ENCODE measurements at regions not wholly inside any gene's neighbourhood (a gene's known extent, or its start where the extent isn't known, plus 50 kb on each side); places are given as distances from the start of the nearest gene placed in this dataset.
"Not testable (repeated sequence)": the region's sequence is repeated elsewhere in the genome, so short reads cannot be mapped to it uniquely, and the experiment has no call there.

DNA sequence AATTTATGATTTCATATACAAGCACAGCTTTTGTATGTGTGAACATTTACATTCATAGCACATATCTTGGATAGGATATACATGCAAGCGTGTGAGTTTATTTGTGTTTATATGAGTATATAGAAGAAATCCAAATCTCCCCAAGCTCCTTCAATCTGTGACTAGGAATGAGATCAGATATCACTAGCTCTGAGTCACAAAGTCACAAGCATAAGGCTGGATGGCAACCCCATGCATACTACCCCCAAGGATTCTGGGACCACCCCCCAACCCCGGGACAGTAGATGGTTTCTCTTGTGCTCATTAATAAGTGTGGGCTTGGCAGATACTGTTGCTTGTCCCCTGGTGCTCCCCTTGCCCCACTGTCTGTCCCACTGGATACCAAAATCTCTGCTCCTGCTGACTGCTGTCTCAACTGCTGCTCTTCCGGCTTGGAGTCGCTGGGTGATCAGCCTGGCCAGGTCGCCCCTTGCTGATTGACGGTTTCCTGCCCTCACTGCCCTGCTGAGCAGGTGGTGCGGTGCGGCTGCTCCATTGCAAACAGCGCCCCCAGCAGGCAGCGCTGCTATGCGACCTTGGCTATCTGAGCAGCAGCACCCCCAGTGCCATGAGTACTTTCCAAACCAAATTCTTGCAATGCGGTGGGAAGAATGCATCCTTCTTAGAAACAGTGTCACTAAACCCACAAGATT lies 279.4 kb downstream of the CD83 start:
- no peak for DNase-seq (ENCODE audit: low spot score)

DNA sequence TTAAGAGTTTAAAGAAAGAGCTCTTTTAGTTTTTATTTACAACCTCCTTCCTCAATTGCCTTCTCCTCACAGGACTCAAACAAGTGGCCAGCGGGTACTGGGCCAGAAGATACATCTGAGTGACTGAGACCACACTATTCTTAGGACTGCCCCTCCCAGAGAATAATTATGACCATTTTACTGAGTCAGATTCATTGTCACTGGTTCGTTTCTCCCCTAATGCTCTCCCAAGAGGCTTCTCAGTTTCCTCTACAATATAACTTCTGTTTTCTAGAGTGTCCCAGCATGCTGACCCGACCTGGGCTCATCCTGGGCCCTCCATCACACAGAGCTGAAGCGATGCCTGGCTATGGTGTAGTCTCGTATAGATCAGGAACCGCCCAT lies 279.9 kb downstream of the CD83 start:
- no peak for DNase-seq (ENCODE audit: low spot score)

DNA sequence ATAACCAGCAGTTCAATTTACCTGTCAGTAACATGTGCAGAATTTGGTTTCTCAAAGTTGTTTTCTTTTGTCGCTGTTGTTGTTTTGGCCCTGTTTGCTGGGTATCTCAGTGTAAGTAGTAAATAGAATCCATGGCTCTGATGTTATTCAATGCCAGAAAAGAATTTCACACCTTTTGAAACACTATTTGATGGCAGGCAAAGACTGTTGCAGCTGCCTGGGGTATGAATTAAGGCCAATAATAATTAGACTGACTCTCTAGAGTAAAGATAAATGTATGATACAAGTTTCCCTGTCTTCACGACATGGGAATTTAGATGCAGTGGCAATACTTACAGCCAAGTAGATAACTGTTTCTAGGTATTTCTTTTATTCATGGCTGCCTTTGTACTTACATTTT lies 281.4 kb downstream of the CD83 start:
- no peak for DNase-seq (ENCODE audit: low spot score)

DNA sequence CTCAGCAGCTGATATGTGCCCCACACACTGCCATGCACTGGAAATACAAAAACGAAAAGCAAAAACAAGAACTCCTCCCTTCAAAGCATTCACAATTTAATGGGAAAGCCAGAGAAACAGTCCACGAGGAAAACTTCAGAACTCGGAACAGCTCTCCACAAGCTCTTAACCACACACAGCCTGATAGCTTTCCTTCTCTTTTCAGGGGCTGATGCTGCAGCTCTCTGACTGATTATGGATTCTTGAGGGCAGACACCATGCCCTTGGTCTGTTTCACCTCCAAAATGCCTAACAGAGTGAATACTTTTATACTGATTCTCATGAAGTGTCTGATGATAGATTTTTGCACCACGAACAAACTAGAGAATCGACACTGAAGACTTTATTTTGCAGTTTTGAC lies 282.1 kb downstream of the CD83 start:
- no peak for DNase-seq (ENCODE audit: low spot score)

DNA sequence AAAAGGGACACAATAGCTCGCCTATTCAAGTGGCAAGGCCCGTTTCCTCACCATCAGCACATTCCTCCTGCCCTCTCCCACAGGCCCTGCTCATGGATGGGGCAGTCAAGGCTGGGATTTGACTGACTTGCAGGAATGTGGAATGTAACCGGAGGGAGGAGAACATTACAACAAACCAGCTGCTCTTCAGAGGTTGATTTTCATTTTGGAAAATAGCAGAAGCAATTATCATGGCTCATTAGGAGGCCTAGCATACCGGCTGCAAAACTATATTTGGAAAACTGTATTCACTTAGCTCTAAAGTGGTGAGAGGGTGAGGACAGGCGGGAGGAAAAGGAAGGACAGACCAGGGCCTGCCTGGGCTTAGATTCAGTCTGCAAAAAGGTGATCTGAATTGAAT lies 283.7 kb downstream of the CD83 start:
- DNase-seq (ENCODE audit: low spot score), result no peak

DNA sequence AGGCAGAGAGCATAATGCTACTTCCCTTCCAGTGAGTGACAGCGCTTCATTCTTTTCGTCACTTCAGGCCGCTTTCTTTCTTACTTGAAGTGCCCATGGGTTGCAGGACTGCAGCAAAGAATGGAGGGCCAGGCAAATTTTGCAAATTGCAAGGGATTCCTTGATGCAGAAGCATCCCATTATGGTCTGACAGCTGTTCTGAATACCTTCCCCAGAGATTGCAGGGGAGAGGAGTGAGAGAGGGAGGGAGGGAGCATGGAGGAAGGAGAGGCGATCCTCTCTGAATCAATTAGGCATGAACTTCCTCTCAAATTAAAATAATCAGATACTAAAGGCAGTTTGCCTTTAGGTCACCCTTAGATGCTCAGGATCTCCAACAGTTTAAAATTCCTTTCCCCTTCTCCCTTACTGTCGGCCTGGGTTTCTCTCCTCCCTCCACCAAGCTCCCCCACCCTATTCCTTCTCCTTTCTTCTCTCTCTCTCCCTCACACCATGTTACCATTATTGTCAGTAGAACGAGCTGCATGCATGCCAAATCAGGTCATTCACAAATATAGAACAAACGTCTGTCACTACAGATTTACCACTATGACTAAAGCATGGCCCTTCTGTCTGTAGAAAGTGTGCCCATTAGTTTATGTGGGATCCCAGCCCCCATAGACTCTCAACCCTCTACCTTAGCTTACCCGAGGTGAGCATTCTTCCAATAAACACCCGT lies 289.2 kb downstream of the CD83 start:
- no peak for DNase-seq (ENCODE audit: low spot score)

DNA sequence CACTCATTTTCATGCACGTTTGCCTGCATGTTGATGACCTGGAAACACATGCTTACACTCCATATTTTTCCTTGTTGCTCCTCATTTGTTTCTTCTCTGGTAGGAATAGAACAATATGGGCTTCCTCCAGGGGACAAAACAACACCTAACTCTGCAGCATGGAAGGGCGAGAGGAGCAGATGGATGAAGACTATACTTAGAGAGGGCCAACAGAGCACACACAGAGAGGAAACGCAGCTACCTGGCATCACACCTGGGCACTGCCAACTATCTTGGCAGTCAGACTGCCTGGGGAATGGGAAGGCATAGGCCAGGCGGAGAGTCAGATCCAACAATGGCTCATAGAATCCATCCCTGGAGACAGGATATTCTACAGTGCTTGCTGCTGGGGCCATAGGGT lies 290.9 kb downstream of the CD83 start:
- DNase-seq (ENCODE audit: low spot score), result no peak

DNA sequence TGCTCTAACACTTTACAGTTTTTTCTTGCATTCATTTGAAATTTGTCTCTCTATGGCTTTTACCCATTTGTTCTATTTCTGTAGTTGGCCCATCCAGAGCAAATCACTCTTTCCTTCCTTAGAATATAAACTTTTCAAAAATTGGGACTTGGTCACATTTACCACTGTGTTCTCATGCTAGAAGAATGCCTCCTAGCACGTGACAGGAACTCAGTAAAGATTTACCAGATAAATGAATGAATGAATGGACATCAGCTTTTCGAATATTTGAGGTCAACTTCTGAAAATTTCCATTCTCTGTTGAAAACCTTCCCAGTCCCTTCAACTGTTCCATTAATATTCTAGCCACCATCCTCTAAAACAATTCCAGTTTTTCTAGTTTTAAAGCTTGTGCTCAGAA lies 294.5 kb downstream of the CD83 start:
- DNase-seq (ENCODE audit: low spot score), result no peak

DNA sequence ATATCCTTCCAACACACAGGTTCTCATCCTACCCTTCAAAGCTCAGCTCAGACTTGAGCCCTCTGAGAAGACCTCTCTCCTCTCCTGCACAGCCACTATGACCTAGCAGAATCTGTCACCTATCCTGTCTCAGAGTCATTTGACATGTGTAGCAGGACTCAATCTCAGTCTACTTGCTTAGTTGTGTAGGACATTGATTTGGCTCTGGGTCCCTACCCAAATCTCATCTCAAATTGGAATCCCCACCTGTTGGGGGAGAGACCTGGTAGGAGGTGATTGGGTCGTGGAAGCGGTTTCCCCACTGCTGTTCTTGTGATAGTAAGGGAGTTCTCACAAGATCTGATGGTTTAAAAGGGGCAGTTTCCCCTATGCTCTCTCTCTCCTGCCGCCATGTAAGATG lies 297.9 kb downstream of the CD83 start:
- no peak for DNase-seq (ENCODE audit: low spot score)

DNA sequence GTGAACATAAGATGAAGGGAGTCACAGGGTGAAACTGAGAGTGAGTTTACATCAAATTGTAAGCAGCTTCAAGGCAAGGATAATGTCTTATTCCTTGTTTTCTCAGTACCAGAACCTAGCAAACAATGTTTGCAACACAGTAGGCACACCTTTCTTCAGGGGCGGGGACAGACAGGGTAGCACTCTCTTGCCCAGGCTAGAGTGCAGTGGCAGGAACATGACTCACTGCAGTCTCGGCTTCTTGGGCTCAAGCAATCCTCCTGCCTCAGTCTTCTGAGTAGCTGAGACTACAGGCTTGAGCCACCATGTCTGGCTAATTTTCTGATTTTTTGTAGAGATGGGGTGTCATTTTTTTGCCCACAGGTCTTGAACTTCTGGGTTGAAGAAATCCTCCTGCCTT lies 299.8 kb downstream of the CD83 start:
- no peak for DNase-seq (ENCODE audit: low spot score)

DNA sequence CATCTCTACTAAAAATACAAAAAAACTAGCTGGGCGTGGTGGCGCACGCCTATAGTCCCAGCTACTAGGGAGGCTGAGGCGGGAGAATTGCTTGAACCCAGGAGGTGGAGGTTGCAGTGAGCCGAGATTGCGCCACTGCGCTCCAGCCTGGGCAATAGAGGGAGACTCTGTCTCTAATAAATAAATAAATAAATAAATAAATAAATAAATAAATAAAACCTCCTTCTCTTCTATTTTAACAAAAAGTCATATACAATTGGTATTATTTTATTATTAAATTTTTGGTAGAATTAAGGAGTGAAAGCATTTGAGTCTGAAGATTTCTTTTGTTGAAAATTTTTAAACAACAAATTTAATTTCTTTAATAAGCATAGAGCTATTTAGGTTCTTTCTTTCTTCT lies 301.7 kb downstream of the CD83 start:
- DNase-seq (ENCODE audit: low spot score), result not testable (repeated sequence)

DNA sequence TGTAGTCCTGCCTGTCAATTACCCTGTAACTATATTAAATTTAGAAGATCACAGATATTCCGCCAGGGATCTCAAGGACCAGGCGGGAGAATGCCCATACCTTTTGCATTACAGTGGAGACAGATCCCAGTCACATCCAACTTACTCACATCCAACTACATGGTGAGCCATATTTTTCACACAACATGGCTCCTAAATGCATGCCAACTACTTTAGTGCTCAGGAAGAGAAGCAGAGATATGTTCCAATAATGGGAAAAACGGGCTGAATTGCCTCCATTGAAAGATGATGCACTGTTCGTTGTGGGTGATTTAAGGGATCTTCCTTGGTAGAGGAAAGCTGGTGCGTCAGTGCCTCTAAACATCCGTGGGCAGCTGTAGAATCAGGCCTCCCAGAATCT lies 304.5 kb downstream of the CD83 start:
- no peak for DNase-seq (ENCODE audit: low spot score)

DNA sequence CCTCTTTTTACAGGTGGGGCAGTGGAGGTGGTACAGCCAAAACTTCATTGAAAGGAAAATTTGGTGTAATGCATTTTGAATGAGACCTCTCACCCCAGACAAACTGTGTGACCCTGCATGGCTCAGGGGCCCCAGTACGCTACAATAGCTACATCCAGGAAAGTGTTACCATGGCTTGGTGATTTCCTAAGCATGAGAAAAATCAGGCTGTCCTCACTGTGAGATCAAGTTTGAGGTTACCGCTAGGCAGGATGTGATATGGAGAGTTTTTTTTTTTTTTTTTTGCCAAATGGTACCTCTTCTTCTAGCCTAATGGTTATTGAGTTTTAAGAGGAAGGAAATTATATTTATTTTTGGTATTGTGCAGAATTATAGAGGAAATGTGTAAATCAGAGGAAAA lies 305.3 kb downstream of the CD83 start:
- DNase-seq (ENCODE audit: low spot score), result no peak

DNA sequence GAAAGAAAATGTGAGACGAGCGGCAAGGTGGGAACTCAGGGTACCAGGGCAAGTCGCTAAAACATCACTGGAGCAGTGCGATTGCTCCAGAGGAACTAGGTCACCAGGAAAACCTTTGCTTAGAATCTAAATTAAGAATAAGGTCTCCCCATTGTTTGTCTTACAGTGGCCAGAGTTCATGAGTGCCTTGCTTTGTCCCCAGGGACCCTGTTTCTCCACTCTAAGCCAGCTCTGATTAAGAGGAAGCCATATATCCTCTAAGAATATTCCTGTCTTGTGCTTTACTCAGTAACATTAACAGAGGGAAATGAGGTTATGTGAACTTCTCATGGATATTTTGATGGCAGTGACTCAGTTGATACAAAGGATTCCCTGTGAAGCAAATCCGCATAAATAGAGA lies 305.8 kb downstream of the CD83 start:
- DNase-seq (ENCODE audit: low spot score), result no peak

DNA sequence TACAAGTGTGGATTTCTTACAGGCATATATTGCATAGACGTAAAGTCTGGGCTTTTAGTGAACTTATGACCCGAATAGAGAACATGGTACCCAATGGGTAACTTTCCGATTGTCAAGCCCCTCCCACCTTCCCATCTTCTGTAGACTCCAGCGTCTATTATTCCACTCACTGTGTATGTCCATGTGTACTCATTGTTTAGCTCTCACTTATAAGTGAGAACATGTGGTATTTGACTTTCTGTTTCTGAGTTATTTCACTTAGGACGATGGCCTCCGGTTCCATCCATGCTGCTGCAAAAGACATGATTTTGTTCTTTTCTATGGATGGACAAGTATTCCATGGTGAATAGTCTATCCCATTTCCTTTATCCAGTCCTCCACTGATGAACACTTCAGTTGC lies 306.4 kb downstream of the CD83 start:
- no peak for DNase-seq (ENCODE audit: low spot score)

DNA sequence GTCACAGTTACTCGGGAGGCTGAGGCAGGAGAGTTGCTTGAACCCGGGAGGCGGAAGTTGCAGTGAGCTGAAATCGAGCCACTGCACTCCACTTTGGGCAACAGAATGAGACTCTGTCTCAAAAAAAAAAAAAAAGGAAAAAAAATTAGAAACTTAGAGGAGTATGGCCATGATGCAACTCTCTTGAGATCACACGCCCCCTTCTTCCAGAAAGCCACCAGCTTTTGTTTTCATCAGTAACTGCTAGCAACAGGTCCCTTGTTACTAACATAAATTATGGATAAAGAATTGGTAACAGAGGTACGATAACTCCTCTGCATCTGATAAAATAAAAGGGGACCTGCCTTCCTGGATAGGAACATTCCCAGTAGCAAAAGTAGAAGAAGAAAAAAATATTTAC lies 308.2 kb downstream of the CD83 start:
- no peak for DNase-seq (ENCODE audit: low spot score)

DNA sequence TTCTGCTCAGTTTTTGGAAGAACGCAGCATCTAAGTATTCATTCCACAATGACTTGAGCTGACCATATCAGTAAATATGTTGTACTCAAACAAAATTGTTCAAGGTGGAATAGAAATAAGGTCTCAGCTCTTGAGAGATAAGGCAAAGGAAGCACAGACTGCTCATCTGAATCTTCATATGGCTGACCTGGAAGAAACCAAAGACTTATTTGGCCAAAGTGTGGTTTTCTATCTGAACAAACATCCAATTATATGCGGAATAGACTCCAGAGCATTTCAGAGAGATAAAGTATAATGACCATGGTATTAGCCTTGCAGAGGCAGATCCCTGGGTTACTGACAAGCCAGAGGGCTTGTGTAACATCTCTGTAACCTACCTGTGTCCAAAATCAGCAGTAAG lies 308.7 kb downstream of the CD83 start:
- no peak for DNase-seq (ENCODE audit: low spot score)

DNA sequence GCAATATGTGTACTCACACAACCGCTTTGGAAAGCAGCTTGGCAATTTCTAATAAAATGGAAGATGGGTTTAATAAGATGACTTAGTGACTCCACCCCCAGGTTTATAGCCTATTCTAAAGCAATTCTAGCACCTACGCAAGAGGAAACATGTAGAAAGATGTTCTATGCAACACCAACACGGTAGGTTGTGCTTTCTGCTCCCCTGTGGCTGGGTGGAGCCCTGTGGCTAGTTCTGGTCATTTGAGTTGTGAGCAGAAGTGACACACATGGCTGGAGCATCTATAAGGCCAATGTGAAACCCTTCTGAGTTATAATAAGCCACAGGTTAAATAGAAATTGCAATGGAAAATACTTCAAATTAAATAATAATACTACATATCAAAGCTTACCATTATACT lies 310.7 kb downstream of the CD83 start:
- DNase-seq (ENCODE audit: low spot score), result no peak

DNA sequence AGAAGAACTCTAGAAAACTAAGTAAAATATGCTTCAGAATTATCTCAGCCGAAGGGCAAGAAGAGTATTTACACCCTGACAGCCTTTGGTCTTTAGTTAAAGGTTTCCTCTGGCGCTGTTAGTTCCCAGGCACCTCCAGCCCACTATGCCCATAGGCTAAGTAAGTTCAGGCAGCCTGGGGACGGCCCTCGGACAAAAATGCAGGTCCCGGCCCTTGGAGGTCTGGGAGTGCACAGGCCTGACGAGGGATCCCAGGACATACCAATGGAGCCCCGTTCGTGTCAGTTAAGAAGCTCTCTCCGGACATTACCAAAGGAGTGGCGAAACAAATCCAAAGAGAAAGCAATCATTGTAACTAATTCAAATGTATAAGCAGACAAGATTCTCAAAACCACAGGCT lies 311.8 kb downstream of the CD83 start:
- DNase-seq (ENCODE audit: low spot score), result no peak

DNA sequence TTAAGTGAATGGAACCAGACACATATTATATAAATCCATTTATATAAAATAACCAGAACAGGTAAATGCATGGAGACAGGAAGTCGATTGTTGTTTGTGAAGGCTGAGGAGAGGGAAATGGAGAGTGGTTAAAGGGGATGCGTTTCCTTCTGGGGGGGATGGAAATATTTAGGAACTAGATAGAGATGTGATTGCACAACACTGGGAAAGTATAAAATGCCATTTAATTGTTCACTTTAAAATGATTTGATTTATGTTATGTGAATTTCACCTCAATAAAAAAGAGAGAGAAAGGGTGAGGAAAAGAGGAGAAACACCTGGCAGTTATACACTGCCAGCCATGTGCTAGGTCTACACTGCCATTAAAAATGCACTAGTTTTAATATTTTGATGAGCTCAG lies 312.6 kb downstream of the CD83 start:
- DNase-seq (ENCODE audit: low spot score), result no peak

DNA sequence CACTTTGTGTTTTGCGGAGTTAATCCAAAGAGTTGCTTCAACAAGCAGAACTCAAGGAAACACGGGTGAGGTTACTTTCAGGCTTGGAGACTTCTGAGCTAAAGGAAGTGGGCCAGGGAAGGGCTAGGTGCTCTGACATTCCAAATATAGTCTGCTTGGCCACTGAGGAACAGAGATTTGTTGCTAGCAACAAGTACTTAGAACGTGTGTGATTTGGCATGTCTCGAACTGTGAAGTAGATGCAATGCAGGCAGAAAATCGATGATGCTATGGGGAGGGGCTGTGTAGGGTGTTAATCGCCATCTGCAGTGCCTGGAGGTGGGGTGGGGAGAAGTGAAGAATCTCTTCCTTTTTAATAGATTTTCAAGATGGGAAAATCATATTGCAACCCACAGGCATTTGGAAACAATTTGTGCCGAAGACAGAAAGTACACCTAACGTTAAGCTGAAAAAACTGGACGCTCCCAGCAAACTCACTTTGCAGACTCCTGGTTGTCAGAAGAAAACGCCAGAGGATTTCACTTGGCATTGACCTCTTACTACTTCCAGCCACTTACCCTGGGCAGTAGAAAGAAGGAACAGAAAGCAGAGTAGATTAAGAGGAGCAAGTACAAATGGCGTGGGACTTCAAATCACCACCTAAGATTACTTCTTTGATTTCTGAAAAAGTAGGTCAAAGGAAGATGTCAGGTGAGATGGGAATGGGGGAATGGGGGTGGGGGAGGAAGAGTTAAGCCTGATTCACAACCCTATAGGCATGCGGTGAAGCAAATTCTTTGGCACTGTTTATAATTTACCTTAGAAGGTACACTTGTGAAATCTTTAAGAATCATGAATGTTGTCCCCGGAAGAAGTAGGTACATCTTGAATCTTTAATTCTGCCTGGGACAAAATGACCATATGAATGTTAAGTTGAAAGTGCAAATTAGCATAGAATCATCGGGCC lies 314.1 kb downstream of the CD83 start:
- no peak for DNase-seq (ENCODE audit: low spot score)

DNA sequence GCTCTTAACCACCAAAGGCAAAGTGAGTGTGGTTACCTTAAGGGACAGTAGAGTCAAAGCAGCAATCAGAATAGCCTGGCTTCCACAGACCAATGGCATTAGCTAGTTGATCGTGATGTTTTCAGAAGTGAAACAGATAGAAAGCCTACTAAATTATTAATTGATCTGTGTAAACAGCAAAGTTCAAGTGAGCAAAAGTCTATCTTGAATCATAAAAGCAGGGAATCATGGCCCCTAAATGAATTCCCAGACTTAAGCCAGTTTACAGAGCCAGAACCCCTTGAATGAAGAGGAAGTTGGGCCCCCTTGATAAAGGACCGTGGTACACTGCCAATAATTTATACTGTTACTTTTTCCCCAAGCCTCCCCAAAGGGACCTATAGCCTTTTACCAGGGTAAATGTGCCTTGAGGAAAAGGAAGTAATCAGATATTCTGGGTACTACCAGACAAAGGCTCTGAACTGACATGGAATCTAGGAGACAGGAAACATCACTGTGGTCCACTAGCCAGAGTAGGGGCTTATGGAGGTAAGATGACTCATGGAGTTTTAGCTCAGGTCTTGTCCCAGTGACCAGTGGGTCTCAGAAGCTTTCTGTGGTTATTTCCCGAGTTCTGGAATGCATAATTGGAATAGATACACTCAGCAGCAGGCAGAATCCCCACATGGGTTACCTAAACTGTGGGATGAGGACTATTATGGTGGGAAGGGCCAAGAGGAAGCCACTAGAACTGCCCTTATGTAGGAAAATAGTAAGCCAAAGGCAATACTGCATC lies 317.5 kb downstream of the CD83 start:
- DNase-seq (ENCODE audit: low spot score), result no peak

Data from CD4-positive, alpha-beta T cell treated with Interleukin-2 at 100 ng/mL for 4 hours (primary cell).